AG09319 (cell line): ENCODE measurements at regions not wholly inside any gene's neighbourhood (a gene's known extent, or its start where the extent isn't known, plus 50 kb on each side); places are given as distances from the start of the nearest gene placed in this dataset.
A peak's percentile ranks its signal among the peaks of the same experiment; 100 is the strongest.

Source experiments
- DNase-seq: peaks from one replicate; pipeline ENCODE4 v3.0.0-alpha.2; 2010; ENCODE audit warnings: low read depth; ENCODE audit errors: extremely low read depth
- TF ChIP-seq, protein P1 (sequence below): IDR thresholded peaks from 2 replicates; pipeline ENCODE4 v1.5.1; 2011; ENCODE audit warnings: low read depth, mild to moderate bottlenecking, inconsistent platforms, low read length, moderate library complexity

DNA sequence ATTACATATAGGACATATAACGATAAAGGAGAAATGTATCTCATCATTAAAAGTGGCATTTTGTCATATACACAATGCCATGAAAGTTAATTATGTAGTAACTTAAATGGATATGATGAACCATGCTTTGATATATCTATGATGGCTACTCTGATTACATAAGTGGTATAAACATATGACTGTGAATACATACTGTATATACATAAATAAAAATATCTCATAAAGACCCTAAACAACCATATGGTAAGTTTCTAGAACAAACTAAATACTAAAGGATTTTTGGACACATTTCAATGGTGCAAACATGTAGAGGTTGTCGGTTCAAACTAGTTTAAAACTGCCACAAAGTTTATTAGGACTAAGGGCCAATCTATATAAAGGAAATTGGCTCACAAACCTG is 849.6 kb upstream of the INTU start:
- TF ChIP-seq, protein P1, sequence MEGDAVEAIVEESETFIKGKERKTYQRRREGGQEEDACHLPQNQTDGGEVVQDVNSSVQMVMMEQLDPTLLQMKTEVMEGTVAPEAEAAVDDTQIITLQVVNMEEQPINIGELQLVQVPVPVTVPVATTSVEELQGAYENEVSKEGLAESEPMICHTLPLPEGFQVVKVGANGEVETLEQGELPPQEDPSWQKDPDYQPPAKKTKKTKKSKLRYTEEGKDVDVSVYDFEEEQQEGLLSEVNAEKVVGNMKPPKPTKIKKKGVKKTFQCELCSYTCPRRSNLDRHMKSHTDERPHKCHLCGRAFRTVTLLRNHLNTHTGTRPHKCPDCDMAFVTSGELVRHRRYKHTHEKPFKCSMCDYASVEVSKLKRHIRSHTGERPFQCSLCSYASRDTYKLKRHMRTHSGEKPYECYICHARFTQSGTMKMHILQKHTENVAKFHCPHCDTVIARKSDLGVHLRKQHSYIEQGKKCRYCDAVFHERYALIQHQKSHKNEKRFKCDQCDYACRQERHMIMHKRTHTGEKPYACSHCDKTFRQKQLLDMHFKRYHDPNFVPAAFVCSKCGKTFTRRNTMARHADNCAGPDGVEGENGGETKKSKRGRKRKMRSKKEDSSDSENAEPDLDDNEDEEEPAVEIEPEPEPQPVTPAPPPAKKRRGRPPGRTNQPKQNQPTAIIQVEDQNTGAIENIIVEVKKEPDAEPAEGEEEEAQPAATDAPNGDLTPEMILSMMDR: no peak

DNA sequence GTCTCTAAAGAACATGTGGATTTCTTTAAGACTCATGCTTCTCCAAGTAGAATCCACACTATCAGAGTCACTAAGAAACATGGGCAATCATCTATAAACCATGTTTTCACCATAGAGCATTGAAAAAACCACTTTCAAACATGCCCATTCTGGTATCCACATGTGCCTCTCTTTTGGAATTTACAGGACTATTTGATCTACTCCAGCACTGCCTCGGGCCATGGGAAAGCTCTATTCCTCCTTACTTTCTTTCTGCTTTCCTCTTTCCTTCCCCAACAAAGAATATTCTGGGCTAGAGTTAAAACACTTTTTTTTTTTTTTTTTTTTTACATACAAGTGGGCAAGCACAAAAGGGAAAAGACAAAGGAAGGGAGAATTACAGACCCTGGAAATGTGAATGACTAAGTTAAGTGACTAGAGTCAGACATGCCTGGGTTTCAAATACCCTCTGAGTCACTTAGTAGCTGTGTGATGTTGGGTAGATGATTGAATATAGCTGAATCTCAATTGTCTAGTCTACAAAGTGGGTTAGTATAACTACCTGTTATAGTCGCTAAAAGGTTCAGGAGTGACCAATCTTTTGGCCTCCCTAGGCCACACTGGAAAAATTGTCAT is 847.7 kb upstream of the INTU start:
- TF ChIP-seq, protein P1: no peak

More for the DNA sequence above, 849.6 kb upstream of the INTU start:
- DNase-seq: no peak

DNA sequence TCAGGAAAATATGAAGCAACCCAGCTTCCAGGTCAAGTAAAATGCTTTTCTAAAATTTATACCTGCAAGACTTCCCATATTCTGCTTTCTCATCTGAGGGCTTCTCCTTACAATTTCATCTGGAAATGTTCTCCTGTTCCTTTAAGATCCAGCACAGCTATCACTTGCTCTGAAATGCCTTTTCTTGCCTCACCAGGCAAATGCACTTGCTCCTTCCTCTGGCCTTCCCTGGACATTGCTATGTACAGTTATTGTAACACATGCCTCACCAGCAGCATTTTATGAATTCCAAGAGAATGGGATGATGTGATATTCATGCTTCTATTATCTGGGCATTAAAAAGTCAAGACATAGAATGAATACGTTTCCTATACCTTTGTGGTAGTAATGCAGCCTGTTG is 842.1 kb upstream of the INTU start:
- DNase-seq: no peak
- TF ChIP-seq, protein P1: peak; percentile 17

More for the DNA sequence above, 847.7 kb upstream of the INTU start:
- DNase-seq: no peak

DNA sequence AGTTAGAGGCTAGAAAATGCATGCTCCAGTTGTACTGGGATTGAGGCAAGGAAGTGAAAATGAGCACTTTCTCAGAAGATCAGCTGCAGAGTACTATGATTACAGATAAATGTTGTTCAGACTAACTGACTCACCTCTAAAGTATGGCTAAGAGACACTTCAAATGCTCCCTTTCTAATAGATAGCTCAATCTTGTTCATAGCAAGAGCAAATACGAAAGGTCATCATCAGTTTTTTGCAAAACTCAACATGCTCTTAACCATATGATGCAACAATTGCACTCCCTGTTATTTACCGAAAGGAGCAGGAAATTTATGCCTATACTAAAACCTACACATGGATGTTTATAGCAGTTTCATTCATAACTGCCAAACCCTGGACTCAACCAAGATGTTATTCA is 838.4 kb upstream of the INTU start:
- TF ChIP-seq, protein P1: no peak
- no peak for DNase-seq

DNA sequence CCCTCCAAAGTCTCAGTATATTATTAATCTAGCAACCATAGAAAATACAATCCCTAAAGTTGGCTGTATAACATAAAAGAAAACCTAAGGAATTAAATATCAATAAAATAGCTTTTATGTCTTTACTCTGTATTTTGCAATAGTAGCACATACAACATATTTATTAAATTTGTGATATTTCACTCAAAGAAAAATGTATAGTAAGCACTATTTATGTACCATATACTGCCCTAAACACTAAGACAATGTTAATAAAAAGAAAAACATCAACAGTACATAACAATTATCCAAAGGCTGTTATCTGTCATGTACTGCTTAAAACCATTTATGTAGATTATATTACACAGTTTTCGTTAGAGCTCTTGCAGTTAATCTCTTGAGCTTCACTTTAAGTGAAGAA is 834.5 kb upstream of the INTU start:
- no peak for DNase-seq
- TF ChIP-seq, protein P1: no peak

DNA sequence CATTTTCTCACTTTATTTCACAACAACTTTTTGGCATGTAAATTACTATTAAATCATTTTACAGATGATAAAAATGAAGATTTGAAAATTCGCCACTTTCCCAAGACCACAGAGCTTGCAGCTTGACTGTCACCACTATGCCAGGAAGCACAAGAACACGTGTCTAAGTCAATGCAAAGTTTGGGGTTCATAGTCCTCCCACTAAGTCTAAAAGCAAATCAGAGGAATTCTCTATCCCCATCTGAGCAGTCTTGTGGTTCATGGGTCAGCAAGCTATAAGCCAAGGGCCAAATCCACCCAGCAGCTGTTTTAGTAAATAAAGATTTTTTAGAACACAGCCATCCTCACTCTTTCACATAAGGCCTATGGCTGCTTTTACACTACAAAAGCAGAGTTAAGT is 833.3 kb upstream of the INTU start:
- no peak for DNase-seq
- TF ChIP-seq, protein P1: no peak

DNA sequence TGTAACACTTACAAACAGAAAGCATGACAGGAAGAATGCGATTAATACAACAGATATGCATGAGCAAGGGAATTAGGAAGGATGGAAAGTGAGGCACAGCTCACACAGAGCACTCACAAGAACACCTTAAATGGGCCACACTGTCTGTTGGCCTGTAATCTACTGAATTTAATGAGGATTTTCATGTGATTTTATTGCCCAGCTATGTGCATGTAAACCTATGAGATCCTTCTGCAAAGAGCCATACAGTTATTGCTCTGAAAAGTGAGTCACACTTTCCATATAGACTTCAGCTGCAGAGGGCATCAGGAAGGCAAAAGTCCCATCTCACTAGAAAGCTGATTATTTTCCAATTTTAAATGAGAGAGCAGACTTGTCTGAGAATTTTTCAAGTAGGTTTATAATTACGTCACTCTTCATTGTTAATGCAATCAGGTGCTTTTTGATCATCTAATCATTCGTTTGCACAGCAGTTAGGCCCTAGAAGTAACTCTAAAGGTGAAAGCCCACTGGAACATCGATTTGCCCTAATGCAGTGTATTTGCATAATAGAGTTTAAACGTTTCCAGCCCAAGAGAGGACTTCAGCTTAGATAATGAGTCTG is 832.7 kb upstream of the INTU start:
- TF ChIP-seq, protein P1: no peak
- DNase-seq: no peak
